HEK293 (cell line): ENCODE measurements at regions not wholly inside any gene's neighbourhood (a gene's known extent, or its start where the extent isn't known, plus 50 kb on each side); places are given as distances from the start of the nearest gene placed in this dataset.
A peak's percentile ranks its signal among the peaks of the same experiment; 100 is the strongest.

Experiments used
- CTCF ChIA-PET: fragments of 350-600 bp; formaldehyde crosslinking; extraction: SDS; loops from one replicate; lab custom pipeline; 2021; ENCODE audit warnings: antibody characterized with exemption; lab: Yijun Ruan, JAX
- POLR2A ChIA-PET: fragments of 300-600 bp; formaldehyde crosslinking; extraction: SDS; loops from one replicate; lab custom pipeline; 2020; ENCODE audit warnings: antibody characterized with exemption, inconsistent platforms; lab: Yijun Ruan, JAX
- H3K27ac ChIP-seq: fragments of 200-500 bp; sonication (Bioruptor generic); 2 replicates; pipeline ENCODE4 v1.5.1; 2014; ENCODE audit warnings: low read depth, low read length, control low read depth, inconsistent platforms; ENCODE audit errors: extremely low read depth
- H3K36me3 ChIP-seq, 2 experiments: fragments of 200-500 bp in 1 of 2; sonication (Bioruptor generic) in 1 of 2; 1 replicate in 1 of 2; 2 replicates in 1 of 2; pipeline ENCODE4 v1.5.1; 2014 to 2017; ENCODE audit warnings: inconsistent platforms in 2 of 2, low read length in 2 of 2; ENCODE audit not compliant: control insufficient read depth in 2 of 2, insufficient read depth in 1 of 2
- H3K4me1 ChIP-seq: fragments of 200-500 bp; sonication (Bioruptor generic); 2 replicates; pipeline ENCODE4 v1.5.1; 2014; ENCODE audit warnings: mild to moderate bottlenecking, low read length, inconsistent platforms; ENCODE audit not compliant: control insufficient read depth, insufficient read depth
- H3K4me3 ChIP-seq: 2 replicates; pipeline ENCODE4 v1.5.1; 2011; ENCODE audit warnings: low read depth, mild to moderate bottlenecking, control low read depth, low read length, moderate library complexity
- H3K9me3 ChIP-seq: fragments of 200-500 bp; sonication (Bioruptor generic); 2 replicates; pipeline ENCODE4 v1.5.1; 2014; ENCODE audit warnings: low read depth, low read length, inconsistent platforms; ENCODE audit not compliant: control insufficient read depth, insufficient read depth
- HOXA7 ChIP-seq: sonication (generic); formaldehyde crosslinking; IDR thresholded peaks from 2 replicates; pipeline ENCODE4 v1.8.1; 2022; ENCODE audit warnings: missing genetic modification reagents, borderline replicate concordance
- KLF8 ChIP-seq: fragments of 450-650 bp; formaldehyde crosslinking; IDR thresholded peaks from 2 replicates; pipeline ENCODE4 v1.5.1; 2016; ENCODE audit warnings: missing biosample characterization, missing genetic modification characterization
- ZNF174 ChIP-seq: fragments of 450-650 bp; formaldehyde crosslinking; IDR thresholded peaks from 2 replicates; pipeline ENCODE4 v1.5.0; 2017; ENCODE audit warnings: missing biosample characterization, mild to moderate bottlenecking, missing genetic modification characterization
- ZNF555 ChIP-seq: fragments of 450-650 bp; formaldehyde crosslinking; conservative IDR thresholded peaks from 2 replicates; pipeline ENCODE4 v1.5.1; 2017; ENCODE audit warnings: missing biosample characterization, mild to moderate bottlenecking, missing genetic modification characterization, inconsistent platforms
- ZNF621 ChIP-seq: fragments of 450-650 bp; formaldehyde crosslinking; IDR thresholded peaks from 2 replicates; pipeline ENCODE4 v1.5.1; 2017; ENCODE audit warnings: missing biosample characterization, missing genetic modification characterization
- ZNF658 ChIP-seq: fragments of 450-650 bp; formaldehyde crosslinking; IDR thresholded peaks from 2 replicates; pipeline ENCODE4; 2016; ENCODE audit warnings: missing biosample characterization, missing genetic modification characterization
- ZNF785 ChIP-seq: fragments of 450-650 bp; formaldehyde crosslinking; IDR thresholded peaks from 2 replicates; pipeline ENCODE4 v1.5.1; 2016; ENCODE audit warnings: missing biosample characterization, missing genetic modification characterization
- TF ChIP-seq, protein P1 (sequence below): fragments of 450-650 bp; formaldehyde crosslinking; IDR thresholded peaks from 2 replicates; pipeline ENCODE4 v1.5.1; 2016; ENCODE audit warnings: missing biosample characterization, missing genetic modification characterization
- TF ChIP-seq, protein P2 (sequence below): fragments of 450-650 bp; formaldehyde crosslinking; IDR thresholded peaks from 2 replicates; pipeline ENCODE4 v1.5.1; 2016; ENCODE audit warnings: missing biosample characterization, missing genetic modification characterization
- TF ChIP-seq, protein P3 (sequence below): sonication (generic); formaldehyde crosslinking; IDR thresholded peaks from 2 replicates; pipeline ENCODE4 v1.8.1; 2022; ENCODE audit warnings: mild to moderate bottlenecking, moderate library complexity, missing genetic modification reagents
- TF ChIP-seq, protein P4 (sequence below): fragments of 450-650 bp; IDR thresholded peaks from 2 replicates; pipeline ENCODE4 v1.5.1; 2018; ENCODE audit warnings: missing biosample characterization, missing genetic modification characterization
- TF ChIP-seq, protein P5 (sequence below): fragments of 450-650 bp; formaldehyde crosslinking; IDR thresholded peaks from 2 replicates; pipeline ENCODE4 v1.5.1; 2017; ENCODE audit warnings: missing biosample characterization, mild to moderate bottlenecking, missing genetic modification characterization, moderate library complexity

DNA sequence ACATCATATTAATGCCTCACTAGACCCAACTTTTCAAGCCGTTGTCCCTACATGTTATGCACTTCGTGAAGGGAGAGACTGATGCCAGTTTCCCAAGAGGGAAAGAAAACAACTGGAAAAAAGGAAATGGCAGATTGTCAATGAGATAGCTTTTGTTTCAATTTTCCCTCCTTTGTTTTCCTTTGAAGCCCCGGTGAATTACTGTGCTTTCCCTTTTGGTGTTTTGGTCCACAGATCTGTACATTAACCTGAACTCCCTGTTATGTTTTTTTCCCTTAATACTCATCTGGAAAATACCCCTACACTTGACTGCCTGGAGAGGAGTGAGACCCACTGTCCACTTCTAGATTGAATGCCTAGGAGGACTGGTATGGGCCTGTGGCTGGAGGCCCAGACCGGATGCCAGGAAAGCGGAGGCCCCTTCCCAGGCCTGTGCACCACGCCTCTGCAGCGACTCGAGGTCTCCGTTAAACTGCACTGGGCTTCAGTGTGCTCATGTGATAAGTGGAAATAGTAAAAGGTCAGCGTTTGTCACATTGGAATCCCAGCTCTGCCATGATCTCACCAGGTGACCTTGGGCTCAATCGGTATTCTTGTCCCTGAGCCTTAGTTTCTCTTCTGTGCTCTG, 106.4 kb downstream of the GATA6 start:
- Histone ChIP-seq H3K4me3 (no peak overlapping the region), H3K27ac (no peak overlapping the region), H3K4me1 (peaks cover 4% of the 10 kb centered on the region; the same call in 1 of the 2 replicates), H3K36me3 (no peaks in the 10 kb centered on the region), H3K9me3 (no peaks in the 10 kb centered on the region)
- no peak for TF ChIP-seq KLF8 (tag by site-specific recombination)
- no peak for TF ChIP-seq ZNF621 (tag by site-specific recombination)
- TF ChIP-seq HOXA7 (CRISPR knock-in tag) = no peak
- TF ChIP-seq, protein P1, sequence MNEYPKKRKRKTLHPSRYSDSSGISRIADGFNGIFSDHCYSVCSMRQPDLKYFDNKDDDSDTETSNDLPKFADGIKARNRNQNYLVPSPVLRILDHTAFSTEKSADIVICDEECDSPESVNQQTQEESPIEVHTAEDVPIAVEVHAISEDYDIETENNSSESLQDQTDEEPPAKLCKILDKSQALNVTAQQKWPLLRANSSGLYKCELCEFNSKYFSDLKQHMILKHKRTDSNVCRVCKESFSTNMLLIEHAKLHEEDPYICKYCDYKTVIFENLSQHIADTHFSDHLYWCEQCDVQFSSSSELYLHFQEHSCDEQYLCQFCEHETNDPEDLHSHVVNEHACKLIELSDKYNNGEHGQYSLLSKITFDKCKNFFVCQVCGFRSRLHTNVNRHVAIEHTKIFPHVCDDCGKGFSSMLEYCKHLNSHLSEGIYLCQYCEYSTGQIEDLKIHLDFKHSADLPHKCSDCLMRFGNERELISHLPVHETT (tag by site-specific recombination) = no peak
- no peak for TF ChIP-seq ZNF785 (tag by site-specific recombination)
- no peak for TF ChIP-seq ZNF174 (tag by site-specific recombination)
- TF ChIP-seq ZNF658 (tag by site-specific recombination) = no peak
- TF ChIP-seq, protein P2, sequence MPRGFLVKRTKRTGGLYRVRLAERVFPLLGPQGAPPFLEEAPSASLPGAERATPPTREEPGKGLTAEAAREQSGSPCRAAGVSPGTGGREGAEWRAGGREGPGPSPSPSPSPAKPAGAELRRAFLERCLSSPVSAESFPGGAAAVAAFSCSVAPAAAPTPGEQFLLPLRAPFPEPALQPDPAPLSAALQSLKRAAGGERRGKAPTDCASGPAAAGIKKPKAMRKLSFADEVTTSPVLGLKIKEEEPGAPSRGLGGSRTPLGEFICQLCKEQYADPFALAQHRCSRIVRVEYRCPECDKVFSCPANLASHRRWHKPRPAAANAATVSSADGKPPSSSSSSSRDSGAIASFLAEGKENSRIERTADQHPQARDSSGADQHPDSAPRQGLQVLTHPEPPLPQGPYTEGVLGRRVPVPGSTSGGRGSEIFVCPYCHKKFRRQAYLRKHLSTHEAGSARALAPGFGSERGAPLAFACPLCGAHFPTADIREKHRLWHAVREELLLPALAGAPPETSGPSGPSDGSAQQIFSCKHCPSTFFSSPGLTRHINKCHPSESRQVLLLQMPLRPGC = no peak
- TF ChIP-seq, protein P3, sequence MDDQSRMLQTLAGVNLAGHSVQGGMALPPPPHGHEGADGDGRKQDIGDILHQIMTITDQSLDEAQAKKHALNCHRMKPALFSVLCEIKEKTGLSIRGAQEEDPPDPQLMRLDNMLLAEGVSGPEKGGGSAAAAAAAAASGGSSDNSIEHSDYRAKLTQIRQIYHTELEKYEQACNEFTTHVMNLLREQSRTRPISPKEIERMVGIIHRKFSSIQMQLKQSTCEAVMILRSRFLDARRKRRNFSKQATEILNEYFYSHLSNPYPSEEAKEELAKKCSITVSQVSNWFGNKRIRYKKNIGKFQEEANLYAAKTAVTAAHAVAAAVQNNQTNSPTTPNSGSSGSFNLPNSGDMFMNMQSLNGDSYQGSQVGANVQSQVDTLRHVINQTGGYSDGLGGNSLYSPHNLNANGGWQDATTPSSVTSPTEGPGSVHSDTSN (CRISPR knock-in tag) = no peak
- CTCF ChIA-PET = interaction anchor here (0.6 kb wide), 1 partner anchor 169 kb away, joined by 3 read pairs; no protein-coding TSS in a partner anchor
- POLR2A ChIA-PET = no interaction called here

DNA sequence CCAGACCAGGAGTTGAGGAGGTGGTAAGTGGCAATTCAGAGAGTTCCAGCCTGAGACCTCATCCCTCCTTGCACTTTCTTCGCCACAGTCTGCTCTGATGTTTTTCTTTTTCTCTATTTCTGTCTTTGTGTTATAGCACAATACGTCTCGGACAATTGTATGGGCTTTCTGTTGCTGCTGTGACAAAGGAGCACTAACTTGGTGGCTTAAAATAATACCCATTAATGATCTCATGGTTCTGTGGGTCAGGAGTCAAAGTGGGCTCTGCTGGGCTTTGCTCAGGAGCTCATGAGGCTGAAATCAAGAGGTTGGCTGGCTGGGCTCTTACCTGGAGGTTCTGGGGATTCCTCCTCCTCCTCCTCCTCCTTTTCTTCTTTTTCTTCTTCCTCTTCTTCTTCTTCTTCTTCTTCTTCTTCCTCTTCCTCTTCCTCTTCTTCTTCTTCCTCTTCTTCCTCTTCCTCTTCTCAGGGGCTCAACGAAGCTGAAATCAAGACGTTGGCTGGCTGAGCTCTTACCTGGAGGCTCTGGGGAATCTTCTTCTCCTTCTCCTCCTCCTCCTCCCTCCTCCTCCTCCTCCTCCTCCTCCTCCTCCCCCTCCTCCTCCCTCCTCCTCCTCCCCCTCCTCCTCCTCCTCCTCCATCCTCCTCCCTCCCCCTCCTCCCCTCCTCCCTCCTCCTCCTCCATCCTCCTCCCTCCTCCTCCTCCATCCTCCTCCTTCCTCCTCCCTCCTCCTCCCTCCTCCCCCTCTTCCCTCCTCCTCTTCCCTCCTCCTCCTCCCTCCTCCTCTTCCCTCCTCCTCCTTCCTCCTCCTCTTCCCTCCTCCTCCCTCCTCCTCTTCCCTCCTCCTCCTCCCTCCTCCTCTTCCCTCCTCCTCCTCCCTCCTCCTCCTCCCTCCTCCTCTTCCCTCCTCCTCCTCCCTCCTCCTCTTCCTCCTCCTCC, 104.0 kb downstream of the GATA6 start:
- no peak overlapping the region for H3K4me3 ChIP-seq
- H3K9me3 ChIP-seq = no peaks in the 10 kb centered on the region
- H3K36me3 ChIP-seq = no peaks in the 10 kb centered on the region
- H3K27ac ChIP-seq = no peak overlapping the region; the same call in 1 of the 2 replicates
- ChIA-PET CTCF (interaction anchor here (0.6 kb wide), 1 partner anchor 105 kb away, joined by 3 read pairs; no protein-coding TSS in a partner anchor), POLR2A (no interaction called here)
- TF ChIP-seq, protein P4, sequence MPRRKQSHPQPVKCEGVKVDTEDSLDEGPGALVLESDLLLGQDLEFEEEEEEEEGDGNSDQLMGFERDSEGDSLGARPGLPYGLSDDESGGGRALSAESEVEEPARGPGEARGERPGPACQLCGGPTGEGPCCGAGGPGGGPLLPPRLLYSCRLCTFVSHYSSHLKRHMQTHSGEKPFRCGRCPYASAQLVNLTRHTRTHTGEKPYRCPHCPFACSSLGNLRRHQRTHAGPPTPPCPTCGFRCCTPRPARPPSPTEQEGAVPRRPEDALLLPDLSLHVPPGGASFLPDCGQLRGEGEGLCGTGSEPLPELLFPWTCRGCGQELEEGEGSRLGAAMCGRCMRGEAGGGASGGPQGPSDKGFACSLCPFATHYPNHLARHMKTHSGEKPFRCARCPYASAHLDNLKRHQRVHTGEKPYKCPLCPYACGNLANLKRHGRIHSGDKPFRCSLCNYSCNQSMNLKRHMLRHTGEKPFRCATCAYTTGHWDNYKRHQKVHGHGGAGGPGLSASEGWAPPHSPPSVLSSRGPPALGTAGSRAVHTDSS (tag by site-specific recombination) = peak; percentile 96
- TF ChIP-seq, protein P5, sequence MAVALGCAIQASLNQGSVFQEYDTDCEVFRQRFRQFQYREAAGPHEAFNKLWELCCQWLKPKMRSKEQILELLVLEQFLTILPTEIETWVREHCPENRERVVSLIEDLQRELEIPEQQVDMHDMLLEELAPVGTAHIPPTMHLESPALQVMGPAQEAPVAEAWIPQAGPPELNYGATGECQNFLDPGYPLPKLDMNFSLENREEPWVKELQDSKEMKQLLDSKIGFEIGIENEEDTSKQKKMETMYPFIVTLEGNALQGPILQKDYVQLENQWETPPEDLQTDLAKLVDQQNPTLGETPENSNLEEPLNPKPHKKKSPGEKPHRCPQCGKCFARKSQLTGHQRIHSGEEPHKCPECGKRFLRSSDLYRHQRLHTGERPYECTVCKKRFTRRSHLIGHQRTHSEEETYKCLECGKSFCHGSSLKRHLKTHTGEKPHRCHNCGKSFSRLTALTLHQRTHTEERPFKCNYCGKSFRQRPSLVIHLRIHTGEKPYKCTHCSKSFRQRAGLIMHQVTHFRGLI (tag by site-specific recombination) = 0 out of 2 replicates have a peak, but pooled peaks have one; percentile 56
- TF ChIP-seq ZNF555 (tag by site-specific recombination) = no peak
- H3K4me1 ChIP-seq = peaks cover 4% of the 10 kb centered on the region; the same call in 1 of the 2 replicates
